K562 (cell line): ENCODE measurements at regions not wholly inside any gene's neighbourhood (a gene's known extent, or its start where the extent isn't known, plus 50 kb on each side); places are given as distances from the start of the nearest gene placed in this dataset.

Source experiments
- ATAC-seq: fragments of 200-7000 bp; cut with Tn5 transposase; 3 replicates; pipeline ENCODE4 v1.9.1; 2020; ENCODE audit warnings: moderate library complexity
- BruUV-seq: library from RNA; stranded (reverse); fragments of 400-500 nt; replicated peaks from 2 replicates; lab custom pipeline; 2021; lab: Mats Ljungman, UMichigan
- CTCF ChIA-PET: fragments of 300-600 bp; formaldehyde crosslinking; extraction: SDS; loops from one replicate; lab custom pipeline; 2021; ENCODE audit warnings: low intra/inter-chr PET ratio; lab: Yijun Ruan, JAX
- POLR2A ChIA-PET: fragments of 300-600, 350-650 bp; sonication (Branson Sonifier 250); formaldehyde crosslinking; extraction: SDS; loops from one replicate; lab custom pipeline; 2021; ENCODE audit warnings: antibody characterized with exemption, inconsistent platforms; lab: Yijun Ruan, JAX
- DNase-seq, 4 experiments: peaks; one replicate each; pipeline versions ENCODE4 v3.0.0 to v3.0.0-alpha.2; 2011 to 2018; ENCODE audit warnings: low spot score in 3 of 4, mixed read lengths in 3 of 4; ENCODE audit errors: extremely low read depth in 1 of 4
- FAIRE-seq: peaks from 2 replicates; lab custom pipeline; 2011; peaks lifted over from hg19 to GRCh38; lab: Jason Lieb, UNC
- H2AFZ ChIP-seq: 2 replicates; pipeline ENCODE4 v1.6.0; 2011; ENCODE audit warnings: low read depth, low read length, control low read depth, inconsistent platforms
- H3K27ac ChIP-seq: fragments of 200-600 bp; 3 replicates; pipeline ENCODE4 v1.8.0; 2011; ENCODE audit warnings: low read depth, mild to moderate bottlenecking, control low read depth, inconsistent platforms, low read length, moderate library complexity, mixed read lengths; ENCODE audit errors: extremely low read depth
- H3K27me3 ChIP-seq, 2 experiments: fragments of 300-600 bp in 1 of 2; 2 replicates in 1 of 2; 3 replicates in 1 of 2; pipeline versions ENCODE4 v1.6.0 to v1.8.0; 2011; ENCODE audit warnings: inconsistent platforms in 2 of 2, low read length in 2 of 2, mild to moderate bottlenecking in 1 of 2, mixed read lengths in 1 of 2, moderate library complexity in 1 of 2; ENCODE audit not compliant: control insufficient read depth in 2 of 2, insufficient read depth in 2 of 2
- H3K36me3 ChIP-seq: fragments of 300-600 bp; 3 replicates; pipeline ENCODE4 v1.8.0; 2011; ENCODE audit warnings: mild to moderate bottlenecking, low read length, inconsistent platforms; ENCODE audit not compliant: control insufficient read depth, insufficient read depth
- H3K4me1 ChIP-seq, 2 experiments: fragments of 200-600 bp in 1 of 2; replicated peaks in 1 of 2; 2 replicates in 1 of 2; 3 replicates in 1 of 2; pipeline versions ENCODE4 v1.5.1 to v1.8.0; 2011; ENCODE audit warnings: inconsistent platforms in 2 of 2, low read length in 2 of 2, mild to moderate bottlenecking in 1 of 2, mixed read lengths in 1 of 2, moderate library complexity in 1 of 2; ENCODE audit not compliant: control insufficient read depth in 2 of 2, insufficient read depth in 2 of 2
- H3K4me2 ChIP-seq: 2 replicates; pipeline ENCODE4 v1.6.1; 2011; ENCODE audit warnings: low read length, control low read depth, inconsistent platforms, mixed read lengths; ENCODE audit not compliant: insufficient read depth
- H3K4me3 ChIP-seq: fragments of 200-600 bp; sonication (generic), shearing (Covaris generic); 2 replicates; pipeline ENCODE4 v1.5.1; 2016; ENCODE audit warnings: control low read depth, inconsistent platforms
- H3K79me2 ChIP-seq: fragments of 200-600 bp; 3 replicates; pipeline ENCODE4 v1.8.0; 2011; ENCODE audit warnings: low read length, inconsistent platforms; ENCODE audit not compliant: control insufficient read depth, insufficient read depth
- H3K9ac ChIP-seq, 2 experiments: 2 replicates each; pipeline versions ENCODE4 v1.6.0 to v1.6.1; 2011; ENCODE audit warnings: low read depth in 2 of 2, low read length in 2 of 2, control low read depth in 1 of 2, inconsistent platforms in 1 of 2, mild to moderate bottlenecking in 1 of 2, mixed read lengths in 1 of 2; ENCODE audit not compliant: insufficient read depth in 1 of 2
- H3K9me1 ChIP-seq: one replicate; pipeline ENCODE4 v1.6.0; 2011; ENCODE audit warnings: inconsistent platforms, mild to moderate bottlenecking, low read length, moderate library complexity; ENCODE audit not compliant: control insufficient read depth, insufficient read depth
- H3K9me3 ChIP-seq: replicated peaks from 2 replicates; pipeline ENCODE4 v1.5.1; 2011; ENCODE audit warnings: low read depth, low read length, inconsistent platforms; ENCODE audit not compliant: control insufficient read depth, insufficient read depth
- H4K20me1 ChIP-seq: replicated peaks from 2 replicates; pipeline ENCODE4 v1.6.1; 2011; ENCODE audit warnings: low read length, inconsistent platforms, mixed read lengths; ENCODE audit not compliant: control insufficient read depth, insufficient read depth
- ESRRA ChIP-seq: fragments of 450-650 bp; IDR thresholded peaks from 2 replicates; pipeline ENCODE4 v1.6.1; 2014; ENCODE audit warnings: low read depth, mild to moderate bottlenecking, moderate library complexity, borderline replicate concordance
- KLF1 ChIP-seq: fragments of 450-650 bp; IDR thresholded peaks from 2 replicates; pipeline ENCODE4 v1.6.1; 2016; ENCODE audit warnings: missing genetic modification characterization, missing compliant biosample characterization
- L3MBTL2 ChIP-seq: fragments of 450-650 bp; IDR thresholded peaks from 2 replicates; pipeline ENCODE4 v1.6.1; 2016; ENCODE audit warnings: mild to moderate bottlenecking, moderate library complexity
- MAX ChIP-seq: sonication (generic); formaldehyde crosslinking; IDR thresholded peaks from 2 replicates; pipeline ENCODE4 v1.9.0; 2022; ENCODE audit warnings: mild to moderate bottlenecking, missing genetic modification reagents
- MCM7 ChIP-seq, 2 experiments: fragments of 450-650 bp; IDR thresholded peaks; 2 replicates each; pipeline ENCODE4 v1.6.1; 2016 to 2018
- MTA3 ChIP-seq: fragments of 450-650 bp; formaldehyde crosslinking; IDR thresholded peaks from 2 replicates; pipeline ENCODE4 v1.6.1; 2017; ENCODE audit warnings: mild to moderate bottlenecking, borderline replicate concordance
- RBFOX2 ChIP-seq: fragments of 200-400 bp; formaldehyde crosslinking; IDR thresholded peaks from 2 replicates; pipeline ENCODE4 v1.6.1; 2017; ENCODE audit warnings: low read depth, mild to moderate bottlenecking, low read length, moderate library complexity
- SFPQ ChIP-seq: fragments of 200-400 bp; formaldehyde crosslinking; IDR thresholded peaks from 2 replicates; pipeline ENCODE4 v1.6.1; 2017; ENCODE audit warnings: mild to moderate bottlenecking, low read depth, low read length, moderate library complexity
- THAP7 ChIP-seq: fragments of 250-450 bp; sonication (Bioruptor Pico); IDR thresholded peaks from 2 replicates; pipeline ENCODE4 v1.5.0; 2021
- ZNF197 ChIP-seq: fragments of 200-800 bp; sonication (Bioruptor generic); IDR thresholded peaks from 2 replicates; pipeline ENCODE4 v1.6.1; 2016; ENCODE audit warnings: low read depth, missing genetic modification characterization, missing compliant biosample characterization
- WGBS: fragments of 100-300 bp; shearing (Covaris generic); methylation state at CpG from one replicate; pipeline ENCODE4 v1.1.6; 2016; ENCODE audit warnings: low coverage, mixed read lengths; ENCODE audit not compliant: insufficient coverage; ENCODE audit errors: missing lambda C conversion rate; 5-methylcytosine and 5-hydroxymethylcytosine counted together
- in situ Hi-C: fragments of 300-500 bp; cut with MboI; formaldehyde crosslinking; loops from 4 replicates; pipeline ENCODE4 v1.15.0; 2018; ENCODE audit warnings: inconsistent platforms, mixed read lengths
- intact Hi-C: fragments of 100-400 bp; cut with micrococcal nuclease; formaldehyde crosslinking; loops from 2 replicates; pipeline ENCODE4 v1.14.2; 2022
- TF ChIP-seq, protein P1 (sequence below): fragments of 450-650 bp; IDR thresholded peaks from 2 replicates; pipeline ENCODE4 v1.6.1; 2014; ENCODE audit warnings: low read depth, mild to moderate bottlenecking, moderate library complexity, borderline replicate concordance
- TF ChIP-seq, protein P2 (sequence below): fragments of 250-450 bp; sonication (Bioruptor Pico); IDR thresholded peaks from 2 replicates; pipeline ENCODE4 v1.4.0; 2020

DNA sequence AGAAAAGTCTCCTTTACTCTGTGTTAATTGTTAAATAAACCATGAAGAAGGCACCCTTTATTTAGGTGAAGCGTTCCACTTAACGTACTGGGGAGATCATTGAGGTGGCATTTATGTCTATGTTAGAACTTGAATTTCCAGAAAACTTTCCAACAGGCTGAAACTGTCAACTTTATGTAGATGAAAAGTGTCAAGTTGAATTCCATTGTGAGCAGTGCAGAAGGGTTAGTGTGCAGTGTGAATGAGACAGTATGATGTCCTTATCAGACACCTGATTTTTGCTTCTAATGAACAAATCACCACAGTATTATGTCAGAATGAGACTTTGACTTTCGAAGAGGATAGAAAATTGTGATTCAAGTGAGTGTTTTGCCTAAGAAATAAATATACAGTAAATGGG lies 761.6 kb upstream of the SEMA6A start (continued):
- no peak for TF ChIP-seq MAX (CRISPR knock-in tag)
- TF ChIP-seq SFPQ: no peak
- no peak for TF ChIP-seq L3MBTL2
- TF ChIP-seq ZNF197 (CRISPR knock-in tag): no peak
- no peak for TF ChIP-seq MTA3

- no peak overlapping the region for H3K27ac ChIP-seq
- ChIA-PET CTCF (no interaction called here), POLR2A (no interaction called here)
- no peak overlapping the region for H2AFZ ChIP-seq
- FAIRE-seq (no peak), ATAC-seq (no peak), DNase-seq (no peak)
- no peaks in the 10 kb centered on the region for H3K79me2 ChIP-seq
- H3K9ac ChIP-seq: no peak overlapping the region
- no peaks in the 10 kb centered on the region for H3K9me1 ChIP-seq
- H3K4me3 ChIP-seq: no peak overlapping the region
- H3K36me3 ChIP-seq: no peaks in the 10 kb centered on the region
- intact Hi-C loops (no loop called here), in situ Hi-C loops (no loop called here)
- no TSS peak for BruUV-seq
- no peaks in the 10 kb centered on the region for H3K9me3 ChIP-seq
- no peak overlapping the region for H3K4me2 ChIP-seq
- 4% methylated on average over 3 of the region's 3 CpGs for WGBS
- no peaks in the 10 kb centered on the region for H3K27me3 ChIP-seq
- H3K4me1 ChIP-seq: no peaks in the 10 kb centered on the region
- no peaks in the 10 kb centered on the region for H4K20me1 ChIP-seq
- TF ChIP-seq, protein P1, sequence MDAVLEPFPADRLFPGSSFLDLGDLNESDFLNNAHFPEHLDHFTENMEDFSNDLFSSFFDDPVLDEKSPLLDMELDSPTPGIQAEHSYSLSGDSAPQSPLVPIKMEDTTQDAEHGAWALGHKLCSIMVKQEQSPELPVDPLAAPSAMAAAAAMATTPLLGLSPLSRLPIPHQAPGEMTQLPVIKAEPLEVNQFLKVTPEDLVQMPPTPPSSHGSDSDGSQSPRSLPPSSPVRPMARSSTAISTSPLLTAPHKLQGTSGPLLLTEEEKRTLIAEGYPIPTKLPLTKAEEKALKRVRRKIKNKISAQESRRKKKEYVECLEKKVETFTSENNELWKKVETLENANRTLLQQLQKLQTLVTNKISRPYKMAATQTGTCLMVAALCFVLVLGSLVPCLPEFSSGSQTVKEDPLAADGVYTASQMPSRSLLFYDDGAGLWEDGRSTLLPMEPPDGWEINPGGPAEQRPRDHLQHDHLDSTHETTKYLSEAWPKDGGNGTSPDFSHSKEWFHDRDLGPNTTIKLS: no peak
- no peak for TF ChIP-seq ESRRA
- no peak for TF ChIP-seq THAP7 (CRISPR knock-in tag)
- no peak for TF ChIP-seq MCM7 (IDR thresholded peaks at IDR 0.05)
- TF ChIP-seq, protein P2, sequence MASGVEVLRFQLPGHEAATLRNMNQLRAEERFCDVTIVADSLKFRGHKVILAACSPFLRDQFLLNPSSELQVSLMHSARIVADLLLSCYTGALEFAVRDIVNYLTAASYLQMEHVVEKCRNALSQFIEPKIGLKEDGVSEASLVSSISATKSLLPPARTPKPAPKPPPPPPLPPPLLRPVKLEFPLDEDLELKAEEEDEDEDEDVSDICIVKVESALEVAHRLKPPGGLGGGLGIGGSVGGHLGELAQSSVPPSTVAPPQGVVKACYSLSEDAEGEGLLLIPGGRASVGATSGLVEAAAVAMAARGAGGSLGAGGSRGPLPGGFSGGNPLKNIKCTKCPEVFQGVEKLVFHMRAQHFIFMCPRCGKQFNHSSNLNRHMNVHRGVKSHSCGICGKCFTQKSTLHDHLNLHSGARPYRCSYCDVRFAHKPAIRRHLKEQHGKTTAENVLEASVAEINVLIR (CRISPR knock-in tag): no peak
- TF ChIP-seq RBFOX2: no peak
- TF ChIP-seq KLF1 (tag): no peak
Measured at GRCh38 chr5:117333011-117333410, 758.4 kb upstream of the SEMA6A start.
